OCI-LY1 (cell line): ENCODE measurements at regions not wholly inside any gene's neighbourhood (a gene's known extent, or its start where the extent isn't known, plus 50 kb on each side); places are given as distances from the start of the nearest gene placed in this dataset.

Experiments used
- H2AFZ ChIP-seq: fragments of 200-600 bp; sonication (generic), shearing (Covaris generic); 2 replicates; pipeline ENCODE4 v1.6.0; 2014; ENCODE audit warnings: antibody characterized with exemption, mild to moderate bottlenecking, low read length
- H3F3A ChIP-seq: fragments of 200-600 bp; sonication (generic), shearing (Covaris generic); 2 replicates; pipeline ENCODE4 v1.6.0; 2014; ENCODE audit warnings: mild to moderate bottlenecking, antibody characterized with exemption, low read length, moderate library complexity; ENCODE audit not compliant: insufficient read depth
- H3K27ac ChIP-seq: fragments of 200-600 bp; sonication (generic); 2 replicates; pipeline ENCODE4 v1.5.1; 2014; ENCODE audit warnings: low read length, mixed run types, mild to moderate bottlenecking, low read depth; ENCODE audit not compliant: poor library complexity, severe bottlenecking
- H3K27me3 ChIP-seq: fragments of 200-600 bp; sonication (generic); 2 replicates; pipeline ENCODE4 v1.6.0; 2014; ENCODE audit warnings: antibody characterized with exemption, mild to moderate bottlenecking, low read length, moderate library complexity; ENCODE audit not compliant: insufficient read depth
- H3K36me3 ChIP-seq: fragments of 200-600 bp; sonication (generic); 2 replicates; pipeline ENCODE4 v1.6.1; 2014; ENCODE audit warnings: mild to moderate bottlenecking, antibody characterized with exemption, low read length, moderate library complexity, mixed read lengths; ENCODE audit not compliant: insufficient read depth
- H3K4me1 ChIP-seq: fragments of 200-600 bp; sonication (generic); 2 replicates; pipeline ENCODE4 v1.5.1; 2014; ENCODE audit warnings: mild to moderate bottlenecking, low read length, moderate library complexity; ENCODE audit not compliant: insufficient read depth, severe bottlenecking
- H3K4me2 ChIP-seq: fragments of 200-600 bp; sonication (generic), shearing (Covaris generic); 2 replicates; pipeline ENCODE4 v1.6.1; 2014; ENCODE audit warnings: low read length
- H3K4me3 ChIP-seq: fragments of 200-600 bp; sonication (generic); 2 replicates; pipeline ENCODE4 v1.5.1; 2014; ENCODE audit warnings: low read length, low read depth, mild to moderate bottlenecking, mixed read lengths; ENCODE audit not compliant: poor library complexity, severe bottlenecking
- H3K79me2 ChIP-seq: fragments of 200-600 bp; shearing (Covaris generic); 2 replicates; pipeline ENCODE4 v1.6.1; 2016; ENCODE audit warnings: mixed run types, low read length, mixed read lengths; ENCODE audit not compliant: insufficient read depth
- H3K9ac ChIP-seq: fragments of 200-600 bp; sonication (generic), shearing (Covaris generic); 2 replicates; pipeline ENCODE4 v1.6.1; 2014; ENCODE audit warnings: mild to moderate bottlenecking, low read length, mixed read lengths
- H3K9me2 ChIP-seq: fragments of 200-600 bp; sonication (generic), shearing (Covaris generic); 2 replicates; pipeline ENCODE4 v1.6.1; 2014; ENCODE audit warnings: low read depth, mild to moderate bottlenecking, low read length, mixed read lengths
- H3K9me3 ChIP-seq: fragments of 200-600 bp; shearing (Covaris generic); 2 replicates; pipeline ENCODE4 v1.6.1; 2014; ENCODE audit warnings: low read length, mixed read lengths
- H4K20me1 ChIP-seq: fragments of 200-600 bp; sonication (generic), shearing (Covaris generic); 2 replicates; pipeline ENCODE4 v1.6.0; 2016; ENCODE audit warnings: mild to moderate bottlenecking, low read length; ENCODE audit not compliant: insufficient read depth
- EZH2 ChIP-seq: fragments of 200-600 bp; sonication (generic), shearing (Covaris generic); IDR thresholded peaks from 2 replicates; pipeline ENCODE4 v1.8.0; 2017; ENCODE audit warnings: borderline replicate concordance, mixed run types, mild to moderate bottlenecking, antibody characterized with exemption, low read length, moderate library complexity, mixed read lengths
- TF ChIP-seq, protein P1 (sequence below): fragments of 200-600 bp; sonication (generic), shearing (Covaris generic); IDR thresholded peaks from 2 replicates; pipeline ENCODE4 v1.5.1; 2017; ENCODE audit warnings: mild to moderate bottlenecking, antibody characterized with exemption, low read length, moderate library complexity, mixed read lengths

DNA sequence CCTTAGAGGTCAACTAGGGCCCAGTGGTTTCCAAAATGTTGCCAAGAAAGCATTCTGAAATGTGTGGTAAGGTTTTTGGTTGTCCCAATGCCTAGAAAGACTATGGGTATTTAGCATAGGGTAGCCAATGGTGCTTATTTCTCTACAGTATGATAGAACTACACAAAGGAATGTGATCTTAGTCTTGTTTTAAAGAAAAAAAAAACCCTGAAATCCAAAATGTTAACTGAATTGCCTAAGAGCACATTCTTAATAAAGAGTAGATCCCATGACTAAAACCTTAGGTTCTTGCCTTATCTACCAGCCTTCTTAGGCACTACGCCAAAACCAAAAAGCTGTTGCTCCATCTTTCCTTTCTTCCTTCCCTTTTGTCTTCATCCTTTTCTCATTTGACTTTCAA lies 428.2 kb downstream of the MRPL39 start:
- H3K9ac ChIP-seq: no peak overlapping the region
- H2AFZ ChIP-seq: no peak overlapping the region
- TF ChIP-seq, protein P1, sequence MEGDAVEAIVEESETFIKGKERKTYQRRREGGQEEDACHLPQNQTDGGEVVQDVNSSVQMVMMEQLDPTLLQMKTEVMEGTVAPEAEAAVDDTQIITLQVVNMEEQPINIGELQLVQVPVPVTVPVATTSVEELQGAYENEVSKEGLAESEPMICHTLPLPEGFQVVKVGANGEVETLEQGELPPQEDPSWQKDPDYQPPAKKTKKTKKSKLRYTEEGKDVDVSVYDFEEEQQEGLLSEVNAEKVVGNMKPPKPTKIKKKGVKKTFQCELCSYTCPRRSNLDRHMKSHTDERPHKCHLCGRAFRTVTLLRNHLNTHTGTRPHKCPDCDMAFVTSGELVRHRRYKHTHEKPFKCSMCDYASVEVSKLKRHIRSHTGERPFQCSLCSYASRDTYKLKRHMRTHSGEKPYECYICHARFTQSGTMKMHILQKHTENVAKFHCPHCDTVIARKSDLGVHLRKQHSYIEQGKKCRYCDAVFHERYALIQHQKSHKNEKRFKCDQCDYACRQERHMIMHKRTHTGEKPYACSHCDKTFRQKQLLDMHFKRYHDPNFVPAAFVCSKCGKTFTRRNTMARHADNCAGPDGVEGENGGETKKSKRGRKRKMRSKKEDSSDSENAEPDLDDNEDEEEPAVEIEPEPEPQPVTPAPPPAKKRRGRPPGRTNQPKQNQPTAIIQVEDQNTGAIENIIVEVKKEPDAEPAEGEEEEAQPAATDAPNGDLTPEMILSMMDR: no peak
- TF ChIP-seq EZH2: no peak
- no peak overlapping the region for H3K4me3 ChIP-seq
- no peaks in the 10 kb centered on the region for H4K20me1 ChIP-seq
- H3K9me3 ChIP-seq: no peaks in the 10 kb centered on the region
- H3K36me3 ChIP-seq: no peaks in the 10 kb centered on the region
- no peak overlapping the region for H3K27ac ChIP-seq
- no peaks in the 10 kb centered on the region for H3K79me2 ChIP-seq
- no peaks in the 10 kb centered on the region for H3F3A ChIP-seq
- no peak overlapping the region for H3K4me2 ChIP-seq
- no peaks in the 10 kb centered on the region for H3K9me2 ChIP-seq
- no peaks in the 10 kb centered on the region for H3K27me3 ChIP-seq
- no peaks in the 10 kb centered on the region for H3K4me1 ChIP-seq

DNA sequence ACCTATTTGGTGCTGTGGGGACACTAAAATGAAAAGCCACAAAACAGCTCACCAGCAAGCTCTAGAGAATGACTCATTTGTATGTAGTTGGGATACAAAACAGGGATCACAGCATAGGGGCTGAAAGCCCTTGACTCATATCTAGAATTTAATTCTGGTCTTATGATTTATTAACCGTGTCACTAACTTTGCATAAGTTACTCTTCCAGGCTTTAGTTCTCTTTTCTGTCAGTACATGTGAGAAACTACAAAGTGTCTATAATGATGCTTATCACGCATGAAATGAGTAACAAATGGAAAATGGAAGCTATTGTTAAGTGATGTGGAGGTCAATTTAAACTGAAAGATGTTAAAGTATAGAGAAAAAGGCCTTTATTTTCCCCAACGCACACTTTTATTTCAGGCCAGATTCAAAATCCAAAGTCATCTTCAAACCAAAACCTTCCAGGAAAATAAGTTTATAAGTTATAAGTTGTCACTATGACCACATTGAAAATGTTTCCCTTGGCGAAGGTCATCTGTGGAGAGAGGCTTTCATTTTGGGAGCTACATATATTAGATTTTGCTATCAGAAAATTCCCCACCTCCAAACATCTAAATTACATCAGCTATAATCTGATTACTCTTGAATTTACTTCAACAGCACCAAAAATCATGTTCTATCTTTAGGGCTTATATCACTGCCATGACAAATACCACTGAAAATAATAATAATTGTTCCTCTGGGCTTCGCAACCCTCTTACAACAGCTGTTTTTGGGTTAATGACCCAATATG lies 430.5 kb downstream of the MRPL39 start:
- no peak overlapping the region for H3K4me3 ChIP-seq
- no peak overlapping the region for H3K9ac ChIP-seq
- H3K4me2 ChIP-seq: no peak overlapping the region
- no peaks in the 10 kb centered on the region for H3K9me2 ChIP-seq
- H3K4me1 ChIP-seq: no peaks in the 10 kb centered on the region
- H3K36me3 ChIP-seq: no peaks in the 10 kb centered on the region
- no peaks in the 10 kb centered on the region for H3K27me3 ChIP-seq
- no peak overlapping the region for H2AFZ ChIP-seq
- H3K79me2 ChIP-seq: no peaks in the 10 kb centered on the region
- no peaks in the 10 kb centered on the region for H3F3A ChIP-seq
- no peak for TF ChIP-seq EZH2
- TF ChIP-seq, protein P1: no peak
- no peaks in the 10 kb centered on the region for H4K20me1 ChIP-seq
- H3K9me3 ChIP-seq: no peaks in the 10 kb centered on the region
- no peak overlapping the region for H3K27ac ChIP-seq

DNA sequence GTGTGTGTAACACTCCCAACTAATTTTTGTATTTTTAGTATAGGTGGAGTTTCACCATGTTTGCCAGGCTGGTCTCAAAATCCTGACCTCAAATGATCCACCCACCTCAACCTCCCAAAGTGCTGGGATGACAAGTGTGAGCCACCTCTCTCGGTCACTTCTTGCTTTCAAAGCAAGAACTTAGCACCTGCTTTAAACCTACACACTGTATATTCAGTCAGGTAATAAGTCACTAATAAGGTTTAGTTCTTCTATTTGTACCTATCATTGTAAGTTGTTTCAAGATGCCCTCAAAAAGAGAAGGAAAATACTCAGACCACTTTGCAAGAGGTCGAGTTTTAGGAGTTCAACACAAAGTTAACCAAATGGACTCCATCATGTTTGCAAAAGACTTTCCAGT lies 431.3 kb downstream of the MRPL39 start:
- Histone ChIP-seq H3K4me2 (no peak overlapping the region), H3K9me2 (no peaks in the 10 kb centered on the region), H3K79me2 (no peaks in the 10 kb centered on the region), H3K4me3 (no peak overlapping the region), H3K9me3 (no peaks in the 10 kb centered on the region), H3K4me1 (no peaks in the 10 kb centered on the region), H4K20me1 (no peaks in the 10 kb centered on the region), H2AFZ (no peak overlapping the region), H3K27me3 (no peaks in the 10 kb centered on the region), H3F3A (no peaks in the 10 kb centered on the region), H3K9ac (no peak overlapping the region), H3K27ac (no peak overlapping the region), H3K36me3 (no peaks in the 10 kb centered on the region)
- TF ChIP-seq EZH2: no peak
- TF ChIP-seq, protein P1: no peak
